ENCODE measurements at regions not wholly inside any gene's neighbourhood (a gene's known extent, or its start where the extent isn't known, plus 50 kb on each side); places are given as distances from the start of the nearest gene placed in this dataset.

- TF ChIP-seq SUZ12 (IDR thresholded peaks at IDR 0.05) (no peak), SP1 (IDR thresholded peaks at IDR 0.05) (no peak), FOXM1 (IDR thresholded peaks at IDR 0.05; ENCODE audit: borderline replicate concordance) (no peak), HDGF (IDR thresholded peaks at IDR 0.05; ENCODE audit: borderline replicate concordance) (no peak)
Observed at GRCh38 chr5:110088676-110089436, 399.1 kb downstream of the MAN2A1 start.

All from HEK293T (cell line).